DND-41 (cell line): ENCODE measurements at regions not wholly inside any gene's neighbourhood (a gene's known extent, or its start where the extent isn't known, plus 50 kb on each side); places are given as distances from the start of the nearest gene placed in this dataset.
"Not testable (repeated sequence)": the region's sequence is repeated elsewhere in the genome, so short reads cannot be mapped to it uniquely, and the experiment has no call there.

Experiments
- ATAC-seq: fragments of 200-7000 bp; cut with Tn5 transposase; 3 replicates; pipeline ENCODE4 v1.9.1; 2021; ENCODE audit warnings: low read depth; ENCODE audit not compliant: insufficient read depth
- DNase-seq: peaks from one replicate; pipeline ENCODE4 v3.0.0-alpha.2; 2020
- H2AFZ ChIP-seq: 2 replicates; pipeline ENCODE4 v1.6.0; 2012; ENCODE audit warnings: low read depth, low read length
- H3K27ac ChIP-seq: 2 replicates; pipeline ENCODE4 v1.5.1; 2012; ENCODE audit warnings: low read length, inconsistent platforms
- H3K27me3 ChIP-seq: fragments of 200-600 bp; sonication (generic); 2 replicates; pipeline ENCODE4 v1.6.0; 2012; ENCODE audit warnings: low read length, mild to moderate bottlenecking, inconsistent platforms; ENCODE audit not compliant: insufficient read depth, poor library complexity
- H3K36me3 ChIP-seq: 2 replicates; pipeline ENCODE4 v1.5.1; 2012; ENCODE audit warnings: low read length, inconsistent platforms; ENCODE audit not compliant: insufficient read depth
- H3K4me1 ChIP-seq: 2 replicates; pipeline ENCODE4 v1.5.1; 2012; ENCODE audit warnings: mild to moderate bottlenecking, low read length; ENCODE audit not compliant: insufficient read depth
- H3K4me2 ChIP-seq: 2 replicates; pipeline ENCODE4 v1.6.0; 2012; ENCODE audit warnings: mild to moderate bottlenecking, moderate library complexity, low read length, inconsistent platforms; ENCODE audit not compliant: insufficient read depth
- H3K4me3 ChIP-seq, 2 experiments: fragments of 200-600 bp in 1 of 2; shearing (Covaris generic) in 1 of 2; 2 replicates each; pipeline ENCODE4 v1.5.1; 2012 to 2016; ENCODE audit warnings: inconsistent platforms in 2 of 2, low read length in 2 of 2, mild to moderate bottlenecking in 2 of 2, low read depth in 1 of 2, moderate library complexity in 1 of 2
- H3K79me2 ChIP-seq: 2 replicates; pipeline ENCODE4 v1.6.0; 2012; ENCODE audit warnings: low read length, inconsistent platforms; ENCODE audit not compliant: insufficient read depth
- H3K9ac ChIP-seq: 2 replicates; pipeline ENCODE4 v1.6.0; 2012; ENCODE audit warnings: low read depth, mild to moderate bottlenecking, inconsistent platforms, low read length, moderate library complexity
- H3K9me3 ChIP-seq: 2 replicates; pipeline ENCODE4 v1.5.1; 2012; ENCODE audit warnings: low read length, moderate library complexity, mild to moderate bottlenecking, inconsistent platforms; ENCODE audit not compliant: insufficient read depth, severe bottlenecking
- H4K20me1 ChIP-seq: 2 replicates; pipeline ENCODE4 v1.6.0; 2012; ENCODE audit warnings: low read length; ENCODE audit not compliant: insufficient read depth
- EZH2 ChIP-seq: IDR thresholded peaks from 3 replicates; pipeline ENCODE4 v1.6.1; 2012; ENCODE audit warnings: borderline replicate concordance, low read depth, mild to moderate bottlenecking, moderate library complexity, low read length, inconsistent platforms; ENCODE audit not compliant: severe bottlenecking
- TF ChIP-seq, protein P1 (sequence below): IDR thresholded peaks from 2 replicates; pipeline ENCODE4 v1.5.1; 2012; ENCODE audit warnings: borderline replicate concordance, low read length, moderate library complexity, mild to moderate bottlenecking; ENCODE audit not compliant: poor library complexity, severe bottlenecking; ENCODE audit errors: extremely low read depth

DNA sequence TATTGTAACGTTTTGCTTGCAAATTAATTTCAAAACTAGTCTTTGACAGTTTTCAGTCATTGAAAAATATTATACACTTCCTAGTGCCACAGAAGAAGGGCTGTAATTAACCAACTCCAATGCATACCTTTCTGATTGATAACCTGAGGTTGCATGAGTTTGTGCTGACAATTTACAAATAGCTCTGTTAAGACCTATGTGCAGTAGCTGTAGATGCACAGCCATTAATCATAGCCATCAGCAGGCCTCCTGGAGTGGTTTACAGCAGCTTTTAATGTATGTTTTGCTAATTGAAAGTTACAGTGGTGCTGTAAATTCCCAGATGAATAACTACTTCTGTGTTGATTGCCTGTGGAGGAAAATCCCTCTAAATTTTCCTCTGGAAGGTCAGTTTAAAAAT is 758.1 kb downstream of the SH3BGRL start:
- no peak overlapping the region for H2AFZ ChIP-seq
- TF ChIP-seq, protein P1, sequence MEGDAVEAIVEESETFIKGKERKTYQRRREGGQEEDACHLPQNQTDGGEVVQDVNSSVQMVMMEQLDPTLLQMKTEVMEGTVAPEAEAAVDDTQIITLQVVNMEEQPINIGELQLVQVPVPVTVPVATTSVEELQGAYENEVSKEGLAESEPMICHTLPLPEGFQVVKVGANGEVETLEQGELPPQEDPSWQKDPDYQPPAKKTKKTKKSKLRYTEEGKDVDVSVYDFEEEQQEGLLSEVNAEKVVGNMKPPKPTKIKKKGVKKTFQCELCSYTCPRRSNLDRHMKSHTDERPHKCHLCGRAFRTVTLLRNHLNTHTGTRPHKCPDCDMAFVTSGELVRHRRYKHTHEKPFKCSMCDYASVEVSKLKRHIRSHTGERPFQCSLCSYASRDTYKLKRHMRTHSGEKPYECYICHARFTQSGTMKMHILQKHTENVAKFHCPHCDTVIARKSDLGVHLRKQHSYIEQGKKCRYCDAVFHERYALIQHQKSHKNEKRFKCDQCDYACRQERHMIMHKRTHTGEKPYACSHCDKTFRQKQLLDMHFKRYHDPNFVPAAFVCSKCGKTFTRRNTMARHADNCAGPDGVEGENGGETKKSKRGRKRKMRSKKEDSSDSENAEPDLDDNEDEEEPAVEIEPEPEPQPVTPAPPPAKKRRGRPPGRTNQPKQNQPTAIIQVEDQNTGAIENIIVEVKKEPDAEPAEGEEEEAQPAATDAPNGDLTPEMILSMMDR, result no peak
- TF ChIP-seq EZH2, result no peak
- no peak overlapping the region for H3K4me2 ChIP-seq
- H3K36me3 ChIP-seq, result no peaks in the 10 kb centered on the region
- no peaks in the 10 kb centered on the region for H3K4me1 ChIP-seq
- ATAC-seq, result no peak
- no peak overlapping the region for H3K9ac ChIP-seq
- no peaks in the 10 kb centered on the region for H3K79me2 ChIP-seq
- DNase-seq, result no peak
- H3K4me3 ChIP-seq, result no peak overlapping the region
- no peak overlapping the region for H3K27ac ChIP-seq
- H3K9me3 ChIP-seq, result no peaks in the 10 kb centered on the region
- H4K20me1 ChIP-seq, result no peaks in the 10 kb centered on the region
- H3K27me3 ChIP-seq, result no peaks in the 10 kb centered on the region

DNA sequence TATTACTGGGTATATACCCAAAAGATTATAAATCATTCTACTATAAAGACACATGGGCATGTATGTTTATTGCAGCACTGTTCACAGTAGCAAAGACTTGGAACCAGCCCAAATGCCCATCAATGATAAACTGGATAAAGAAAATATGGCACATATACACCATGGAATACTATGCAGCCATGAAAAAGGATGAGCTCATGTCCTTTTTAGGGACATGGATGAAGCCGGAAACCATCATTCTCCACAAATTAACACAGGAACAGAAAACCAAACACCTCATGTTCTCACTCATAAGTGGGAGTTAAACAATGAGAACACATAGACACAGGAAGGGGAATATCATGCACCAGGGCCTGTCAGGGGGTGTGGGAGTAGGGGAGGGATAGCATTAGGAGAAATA is 772.5 kb downstream of the SH3BGRL start:
- not testable (repeated sequence) for H3K4me3 ChIP-seq, H2AFZ ChIP-seq, H3K36me3 ChIP-seq, H4K20me1 ChIP-seq, ATAC-seq, H3K4me2 ChIP-seq, DNase-seq, H3K27me3 ChIP-seq, H3K79me2 ChIP-seq, H3K27ac ChIP-seq, H3K9me3 ChIP-seq, H3K4me1 ChIP-seq, H3K9ac ChIP-seq

DNA sequence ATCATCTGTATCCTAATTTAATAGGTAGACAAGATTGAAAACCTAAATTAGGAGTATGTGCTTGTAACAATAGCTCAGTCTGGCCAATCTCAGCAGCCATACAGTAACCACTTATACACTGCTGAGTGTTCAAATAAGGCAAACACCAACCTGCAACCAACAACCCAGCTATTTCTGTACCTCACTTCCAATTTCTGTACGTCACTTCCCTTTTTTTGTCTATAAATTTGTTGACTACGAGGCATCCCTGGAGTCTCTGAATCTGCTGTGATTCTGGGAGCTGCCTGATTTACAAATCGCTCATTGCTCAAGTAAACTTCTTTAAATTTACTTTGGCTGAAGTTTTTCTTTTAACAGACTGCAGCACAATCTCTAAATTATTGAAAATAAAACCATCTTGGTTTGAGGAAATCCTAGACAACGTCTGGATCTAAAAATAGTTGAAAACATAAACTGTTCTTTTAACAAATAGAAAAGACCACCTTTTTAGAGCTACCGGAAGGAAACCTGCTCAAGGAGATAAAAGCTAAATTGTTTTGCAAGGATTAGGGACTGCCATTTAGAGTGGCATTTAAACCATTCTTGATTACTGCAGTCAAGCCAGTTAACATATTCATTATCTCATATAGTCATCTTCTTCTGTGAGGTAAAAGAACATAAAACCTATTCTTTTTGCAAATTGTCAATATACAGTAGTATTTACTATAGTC is 778.1 kb downstream of the SH3BGRL start:
- DNase-seq (no peak), ATAC-seq (no peak)
- no peaks in the 10 kb centered on the region for H3K9me3 ChIP-seq
- no peak overlapping the region for H3K4me3 ChIP-seq
- no peak overlapping the region for H3K4me2 ChIP-seq
- TF ChIP-seq, protein P1, result no peak
- no peak for TF ChIP-seq EZH2
- no peaks in the 10 kb centered on the region for H3K36me3 ChIP-seq
- no peak overlapping the region for H3K9ac ChIP-seq
- no peaks in the 10 kb centered on the region for H3K79me2 ChIP-seq
- H4K20me1 ChIP-seq, result no peaks in the 10 kb centered on the region
- H3K4me1 ChIP-seq, result no peaks in the 10 kb centered on the region
- H2AFZ ChIP-seq, result no peak overlapping the region
- no peak overlapping the region for H3K27ac ChIP-seq
- no peaks in the 10 kb centered on the region for H3K27me3 ChIP-seq

DNA sequence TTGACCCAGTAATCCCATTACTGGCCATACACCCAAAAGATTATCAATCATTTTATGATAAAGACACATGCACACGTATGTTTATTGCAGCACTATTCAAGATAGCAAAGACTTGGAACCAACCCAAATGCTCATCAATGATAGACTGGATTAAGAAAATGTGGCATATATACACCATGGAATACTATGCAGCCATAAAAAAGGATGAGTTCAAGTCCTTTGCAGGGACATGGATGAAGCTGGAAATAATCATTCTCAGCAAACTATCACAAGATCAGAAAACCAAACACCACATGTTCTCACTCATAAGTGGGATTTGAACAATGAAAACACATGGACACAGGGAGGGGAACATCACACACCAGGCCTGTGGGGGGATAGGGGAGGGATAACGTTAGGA is 785.3 kb downstream of the SH3BGRL start:
- not testable (repeated sequence) for H2AFZ ChIP-seq, H3K27ac ChIP-seq, H3K27me3 ChIP-seq, H3K4me2 ChIP-seq, ATAC-seq, H3K9me3 ChIP-seq, H3K9ac ChIP-seq, H3K4me1 ChIP-seq, H3K4me3 ChIP-seq, H3K36me3 ChIP-seq, DNase-seq, H3K79me2 ChIP-seq, H4K20me1 ChIP-seq
